ENCODE measurements at regions not wholly inside any gene's neighbourhood (a gene's known extent, or its start where the extent isn't known, plus 50 kb on each side); places are given as distances from the start of the nearest gene placed in this dataset.

DNA sequence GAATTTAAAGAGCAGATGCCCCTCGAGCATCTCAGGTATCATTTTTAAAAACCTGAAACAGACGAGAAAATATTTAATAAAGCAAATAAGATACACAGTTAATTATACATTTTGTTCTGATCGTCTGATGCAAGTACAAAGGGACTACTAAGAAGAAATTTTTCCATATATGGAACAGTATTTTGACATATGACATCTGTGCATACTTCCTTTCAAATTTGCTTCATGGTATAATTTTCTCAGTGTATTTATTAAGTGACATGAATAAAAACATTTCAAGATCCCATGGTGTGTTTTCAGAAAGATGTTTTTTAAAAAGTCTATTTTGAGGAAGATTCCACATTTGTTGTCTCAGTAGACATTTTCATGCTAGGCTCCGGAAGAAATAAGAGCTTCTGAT, 208.1 kb downstream of the VGLL3 start (continued):
- TF ChIP-seq JUN (IDR thresholded peaks at IDR 0.05), result no peak
- TF ChIP-seq, protein P1, sequence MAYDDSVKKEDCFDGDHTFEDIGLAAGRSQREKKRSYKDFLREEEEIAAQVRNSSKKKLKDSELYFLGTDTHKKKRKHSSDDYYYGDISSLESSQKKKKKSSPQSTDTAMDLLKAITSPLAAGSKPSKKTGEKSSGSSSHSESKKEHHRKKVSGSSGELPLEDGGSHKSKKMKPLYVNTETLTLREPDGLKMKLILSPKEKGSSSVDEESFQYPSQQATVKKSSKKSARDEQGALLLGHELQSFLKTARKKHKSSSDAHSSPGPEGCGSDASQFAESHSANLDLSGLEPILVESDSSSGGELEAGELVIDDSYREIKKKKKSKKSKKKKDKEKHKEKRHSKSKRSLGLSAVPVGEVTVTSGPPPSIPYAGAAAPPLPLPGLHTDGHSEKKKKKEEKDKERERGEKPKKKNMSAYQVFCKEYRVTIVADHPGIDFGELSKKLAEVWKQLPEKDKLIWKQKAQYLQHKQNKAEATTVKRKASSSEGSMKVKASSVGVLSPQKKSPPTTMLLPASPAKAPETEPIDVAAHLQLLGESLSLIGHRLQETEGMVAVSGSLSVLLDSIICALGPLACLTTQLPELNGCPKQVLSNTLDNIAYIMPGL (CRISPR knock-in tag; IDR thresholded peaks at IDR 0.05; ENCODE audit: borderline replicate concordance), result no peak
- no peak for TF ChIP-seq SMC3 (IDR thresholded peaks at IDR 0.05)
- no peak for TF ChIP-seq NR3C1 (IDR thresholded peaks at IDR 0.05)
- TF ChIP-seq MAFK (IDR thresholded peaks at IDR 0.05; ENCODE audit: partially characterized antibody), result no peak
- TF ChIP-seq BHLHE40 (IDR thresholded peaks at IDR 0.05; ENCODE audit: low read depth, low read length), result no peak
- TF ChIP-seq GATA3 (IDR thresholded peaks at IDR 0.05; ENCODE audit: borderline replicate concordance), result no peak

DNA sequence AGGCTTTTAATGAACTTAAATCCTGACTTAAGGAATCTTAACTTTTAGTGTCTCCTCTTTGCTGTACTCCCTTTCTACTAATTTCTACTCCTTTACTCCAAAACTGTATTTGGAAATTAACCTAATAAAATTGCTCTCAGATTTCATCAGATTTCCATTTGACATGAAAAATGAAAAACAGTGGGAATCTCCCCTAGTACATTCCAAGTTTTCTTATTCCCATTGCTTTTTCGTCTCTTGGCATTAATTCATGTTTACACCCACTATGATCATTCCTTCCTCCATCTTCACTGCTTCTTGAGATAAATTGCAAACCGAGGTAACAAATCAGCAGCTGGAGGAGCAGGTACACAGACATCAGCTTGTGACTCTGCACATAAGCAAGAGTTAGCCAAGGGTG, 208.7 kb downstream of the VGLL3 start:
- ChIA-PET POLR2A (no interaction called here), CTCF (no interaction called here)
- no peak overlapping the region for H3K27ac ChIP-seq
- no peak overlapping the region for H3K4me2 ChIP-seq
- no peaks in the 10 kb centered on the region; the same call in 1 of the 3 replicates for H3K4me1 ChIP-seq
- H3K9me3 ChIP-seq, result no peaks in the 10 kb centered on the region
- ATAC-seq (no peak), DNase-seq (ENCODE audit: low read depth in 1 of 2, low spot score in 1 of 2) (no peak), FAIRE-seq (no peak)
- TF ChIP-seq ZFP36 (IDR thresholded peaks at IDR 0.05; ENCODE audit: borderline replicate concordance, partially characterized antibody) (no peak), EHF (CRISPR knock-in tag; IDR thresholded peaks at IDR 0.05) (no peak), NR3C1 (IDR thresholded peaks at IDR 0.05) (no peak), BHLHE40 (IDR thresholded peaks at IDR 0.05; ENCODE audit: low read depth, low read length) (no peak), FOSL2 (IDR thresholded peaks at IDR 0.05) (no peak), FOSL2 (CRISPR knock-in tag; IDR thresholded peaks at IDR 0.05) (no peak), POLR2AphosphoS2 (conservative IDR thresholded peaks at IDR 0.05; ENCODE audit: low read length) (no peak), SREBF2 (IDR thresholded peaks at IDR 0.05) (no peak), SMC3 (IDR thresholded peaks at IDR 0.05) (no peak), CEBPB (IDR thresholded peaks at IDR 0.05) (no peak), CBX2 (IDR thresholded peaks at IDR 0.05; ENCODE audit: borderline replicate concordance, low read depth) (no peak), MYC (IDR thresholded peaks at IDR 0.05; ENCODE audit: borderline replicate concordance, low read length) (no peak), TP53 (CRISPR knock-in tag; IDR thresholded peaks at IDR 0.05) (no peak), HEYL (CRISPR knock-in tag; IDR thresholded peaks at IDR 0.05) (no peak), HOXA7 (CRISPR knock-in tag; IDR thresholded peaks at IDR 0.05) (no peak)
- TF ChIP-seq, protein P2, sequence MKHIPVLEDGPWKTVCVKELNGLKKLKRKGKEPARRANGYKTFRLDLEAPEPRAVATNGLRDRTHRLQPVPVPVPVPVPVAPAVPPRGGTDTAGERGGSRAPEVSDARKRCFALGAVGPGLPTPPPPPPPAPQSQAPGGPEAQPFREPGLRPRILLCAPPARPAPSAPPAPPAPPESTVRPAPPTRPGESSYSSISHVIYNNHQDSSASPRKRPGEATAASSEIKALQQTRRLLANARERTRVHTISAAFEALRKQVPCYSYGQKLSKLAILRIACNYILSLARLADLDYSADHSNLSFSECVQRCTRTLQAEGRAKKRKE (CRISPR knock-in tag; IDR thresholded peaks at IDR 0.05; ENCODE audit: low read depth), result no peak
- no peak overlapping the region for H3K4me3 ChIP-seq
- WGBS (ENCODE audit: missing lambda C conversion rate), result 36% methylated on average over 2 of the region's 2 CpGs

DNA sequence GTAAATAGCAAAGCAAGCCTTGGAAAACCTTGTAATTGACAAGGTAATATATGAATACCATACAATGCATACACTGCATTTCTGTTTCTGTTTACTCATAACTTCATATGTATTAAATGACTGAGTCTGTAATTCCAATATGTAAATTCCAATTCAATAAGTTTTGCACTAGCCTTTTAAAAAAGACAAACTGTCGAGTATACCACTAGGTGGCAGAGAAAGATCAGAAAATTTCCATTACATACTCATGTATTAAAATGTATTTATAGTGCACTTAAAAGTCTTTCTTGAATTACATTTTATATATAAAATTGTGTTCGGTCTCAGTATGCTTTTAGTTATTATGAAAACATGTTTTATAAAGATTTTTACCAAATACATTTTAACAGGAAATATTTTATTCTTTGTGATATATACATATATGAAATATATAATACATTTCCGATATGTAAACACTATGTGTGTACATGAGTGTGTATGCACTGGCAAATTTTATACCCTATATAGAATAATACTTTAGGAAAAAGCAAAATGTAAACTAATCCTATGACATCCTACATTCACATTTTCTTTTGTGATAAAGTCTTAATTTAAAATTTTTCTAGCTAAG, 216.8 kb downstream of the VGLL3 start:
- no peak overlapping the region for H3K4me2 ChIP-seq
- TF ChIP-seq RAD21 (conservative IDR thresholded peaks at IDR 0.05 in 1 of 2, IDR thresholded peaks at IDR 0.05 in 1 of 2), result peak; percentile 74 to 87
- TF ChIP-seq SMC3 (IDR thresholded peaks at IDR 0.05), result peak; percentile 76
- TF ChIP-seq, protein P3, sequence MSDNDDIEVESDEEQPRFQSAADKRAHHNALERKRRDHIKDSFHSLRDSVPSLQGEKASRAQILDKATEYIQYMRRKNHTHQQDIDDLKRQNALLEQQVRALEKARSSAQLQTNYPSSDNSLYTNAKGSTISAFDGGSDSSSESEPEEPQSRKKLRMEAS (IDR thresholded peaks at IDR 0.05), result no peak
- TF ChIP-seq EHMT2 (IDR thresholded peaks at IDR 0.05; ENCODE audit: low read depth), result no peak
- TF ChIP-seq, protein P4, sequence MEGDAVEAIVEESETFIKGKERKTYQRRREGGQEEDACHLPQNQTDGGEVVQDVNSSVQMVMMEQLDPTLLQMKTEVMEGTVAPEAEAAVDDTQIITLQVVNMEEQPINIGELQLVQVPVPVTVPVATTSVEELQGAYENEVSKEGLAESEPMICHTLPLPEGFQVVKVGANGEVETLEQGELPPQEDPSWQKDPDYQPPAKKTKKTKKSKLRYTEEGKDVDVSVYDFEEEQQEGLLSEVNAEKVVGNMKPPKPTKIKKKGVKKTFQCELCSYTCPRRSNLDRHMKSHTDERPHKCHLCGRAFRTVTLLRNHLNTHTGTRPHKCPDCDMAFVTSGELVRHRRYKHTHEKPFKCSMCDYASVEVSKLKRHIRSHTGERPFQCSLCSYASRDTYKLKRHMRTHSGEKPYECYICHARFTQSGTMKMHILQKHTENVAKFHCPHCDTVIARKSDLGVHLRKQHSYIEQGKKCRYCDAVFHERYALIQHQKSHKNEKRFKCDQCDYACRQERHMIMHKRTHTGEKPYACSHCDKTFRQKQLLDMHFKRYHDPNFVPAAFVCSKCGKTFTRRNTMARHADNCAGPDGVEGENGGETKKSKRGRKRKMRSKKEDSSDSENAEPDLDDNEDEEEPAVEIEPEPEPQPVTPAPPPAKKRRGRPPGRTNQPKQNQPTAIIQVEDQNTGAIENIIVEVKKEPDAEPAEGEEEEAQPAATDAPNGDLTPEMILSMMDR (IDR thresholded peaks at IDR 0.05), result peak; percentile 66
- DNase-seq (ENCODE audit: low read depth in 1 of 2, low spot score in 1 of 2) (peak; percentile 3 to 49), FAIRE-seq (peak; percentile 43), ATAC-seq (peak in 1 of 2 experiments; percentile 54; a peak in 1 of 6 replicates)
- no peak overlapping the region for H3K4me3 ChIP-seq
- no peaks in the 10 kb centered on the region for H3K9me3 ChIP-seq
- ChIA-PET POLR2A (no interaction called here), CTCF (interaction anchor here (0.7 to 4.4 kb wide), 11 partner anchors 13 to 1406 kb away, joined by 3 to 54 read pairs (median 4); no protein-coding TSS in a partner anchor)
- H3K4me1 ChIP-seq, result no peaks in the 10 kb centered on the region
- no peak overlapping the region for H3K27ac ChIP-seq
- WGBS (ENCODE audit: missing lambda C conversion rate), result 31% methylated on average over 3 of the region's 3 CpGs

Data from A549 (cell line).